ENCODE measurements at regions not wholly inside any gene's neighbourhood (a gene's known extent, or its start where the extent isn't known, plus 50 kb on each side); places are given as distances from the start of the nearest gene placed in this dataset.

DNA sequence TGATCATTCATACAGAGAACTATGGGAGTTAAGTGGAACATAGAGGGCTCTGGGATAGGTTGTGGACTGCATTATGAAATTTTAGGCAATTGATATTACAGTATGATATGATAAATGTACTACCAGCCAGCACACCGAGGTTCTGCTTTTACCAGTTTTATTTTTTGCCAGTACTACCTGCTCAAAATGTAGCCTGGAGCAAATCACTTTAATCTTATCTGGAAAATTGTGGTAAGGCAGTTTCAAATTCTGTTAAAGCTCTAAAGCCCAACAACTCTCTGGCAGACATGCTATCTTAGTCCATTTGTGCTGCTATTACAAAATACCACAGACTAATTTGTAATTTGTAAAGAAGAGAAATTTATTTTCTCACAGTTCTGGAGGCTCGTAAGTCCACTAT, 474.9 kb upstream of the CWC22 start:
- no peaks in the 10 kb centered on the region for H4K20me1 ChIP-seq (ENCODE audit: insufficient read depth, low read length)
- H2AK9ac ChIP-seq (replicated peaks; ENCODE audit: low read depth, low read length, poor library complexity): no peak overlapping the region
- H3K56ac ChIP-seq (ENCODE audit: extremely low read depth, insufficient read depth, low read length): no peak overlapping the region
- no peaks in the 10 kb centered on the region for H3K79me1 ChIP-seq (ENCODE audit: low read depth in 1 of 2, low read length in 2 of 2)
- H4K8ac ChIP-seq (ENCODE audit: low read depth in 2 of 2, low read length in 2 of 2): no peak overlapping the region
- H3K4me1 ChIP-seq (ENCODE audit: control insufficient read depth, insufficient read depth, low read length): no peaks in the 10 kb centered on the region
- no peaks in the 10 kb centered on the region for H3K27me3 ChIP-seq (ENCODE audit: control insufficient read depth, insufficient read depth, low read length)
- ChIA-PET CTCF (interaction anchor here (0.7 kb wide), 1 partner anchor 113 kb away, joined by 3 read pairs; no protein-coding TSS in a partner anchor), POLR2A (ENCODE audit: unreplicated experiment) (no interaction called here)
- no peaks in the 10 kb centered on the region for H3K9me3 ChIP-seq (ENCODE audit: control insufficient read depth, insufficient read depth, low read length)
- no peak overlapping the region for H2AK5ac ChIP-seq (ENCODE audit: low read depth, low read length)
- no peaks in the 10 kb centered on the region for H3K36me3 ChIP-seq (ENCODE audit: control insufficient read depth, insufficient read depth, low read length)
- H3K4ac ChIP-seq (ENCODE audit: low read depth, low read length): no peak overlapping the region
- H2BK15ac ChIP-seq (ENCODE audit: low read depth, low read length): no peak overlapping the region
- no peak overlapping the region for H3K27ac ChIP-seq (ENCODE audit: insufficient read depth, low read length)
- DNase-seq: no peak
- no peak overlapping the region for H2BK120ac ChIP-seq (ENCODE audit: low read depth, low read length)
- H4K5ac ChIP-seq (ENCODE audit: low read depth, low read length): no peak overlapping the region
- H3K23ac ChIP-seq (ENCODE audit: low read depth, low read length): no peak overlapping the region
- intact Hi-C loops (cut with micrococcal nuclease) (no loop called here), in situ Hi-C loops (cut with MboI; ENCODE audit: low sequenced_read_pairs) (no loop called here), dilution Hi-C loops (cut with HindIII; ENCODE audit: low sequenced_read_pairs, unreplicated experiment) (no loop called here)
- no peak overlapping the region for H2BK20ac ChIP-seq (ENCODE audit: low read depth, low read length)
- H3K18ac ChIP-seq (ENCODE audit: low read depth, low read length): no peak overlapping the region
- TF ChIP-seq BHLHE40 (IDR thresholded peaks at IDR 0.05; ENCODE audit: low read depth, low read length) (no peak), RFX5 (IDR thresholded peaks at IDR 0.05; ENCODE audit: low read depth, low read length) (no peak), USF2 (IDR thresholded peaks at IDR 0.05; ENCODE audit: low read depth, low read length) (no peak), CEBPB (IDR thresholded peaks at IDR 0.05; ENCODE audit: low read depth, low read length) (no peak), NFE2L2 (IDR thresholded peaks at IDR 0.05; ENCODE audit: low read depth, low read length) (no peak), RAD21 (IDR thresholded peaks at IDR 0.05; ENCODE audit: low read length) (no peak), ELK1 (IDR thresholded peaks at IDR 0.05; ENCODE audit: borderline replicate concordance, low read depth, low read length) (no peak), FOS (IDR thresholded peaks at IDR 0.05; ENCODE audit: low read depth, low read length) (no peak), RCOR1 (IDR thresholded peaks at IDR 0.05; ENCODE audit: insufficient replicate concordance, low read length) (no peak), MAZ (IDR thresholded peaks at IDR 0.05; ENCODE audit: borderline replicate concordance, low read depth, low read length) (no peak)
- no peak overlapping the region for H4K91ac ChIP-seq (ENCODE audit: insufficient read depth, low read depth, low read length)
- H3K14ac ChIP-seq (replicated peaks; ENCODE audit: low read depth, low read length): no peak overlapping the region
- H2BK5ac ChIP-seq (ENCODE audit: low read depth, low read length, poor library complexity, severe bottlenecking): no peak overlapping the region
- no peaks in the 10 kb centered on the region for H3K9me1 ChIP-seq (ENCODE audit: insufficient read depth, low read length)
- H3K9ac ChIP-seq (ENCODE audit: low read depth, low read length): no peak overlapping the region
- H3K4me2 ChIP-seq (ENCODE audit: low read depth, low read length): no peak overlapping the region
- no peak overlapping the region for H2AFZ ChIP-seq (replicated peaks; ENCODE audit: low read length, poor library complexity)
- no peak overlapping the region for H3K4me3 ChIP-seq (ENCODE audit: insufficient read depth, low read depth, low read length)
- no CpG with 5 or more reads among the region's 2 CpGs for WGBS, 2 experiments (ENCODE audit: extremely low coverage in 2 of 2, insufficient read length in 1 of 2)
- BruUV-seq (replicated peaks): no TSS peak
- ATAC-seq (ENCODE audit: low read depth): no peak
